ENCODE measurements at regions not wholly inside any gene's neighbourhood (a gene's known extent, or its start where the extent isn't known, plus 50 kb on each side); places are given as distances from the start of the nearest gene placed in this dataset.

- Histone ChIP-seq H4K5ac (ENCODE audit: low read depth, low read length) (no peak overlapping the region), H2BK120ac (ENCODE audit: low read depth, low read length) (no peak overlapping the region), H3K18ac (ENCODE audit: low read depth, low read length) (no peak overlapping the region), H3K23ac (ENCODE audit: low read depth, low read length) (no peak overlapping the region), H3K56ac (ENCODE audit: extremely low read depth, insufficient read depth, low read length) (no peak overlapping the region), H3K4me3 (ENCODE audit: insufficient read depth, low read depth, low read length) (no peak overlapping the region), H3K4ac (ENCODE audit: low read depth, low read length) (no peak overlapping the region; the same call in 1 of the 2 replicates), H2AFZ (replicated peaks; ENCODE audit: low read length, poor library complexity) (no peak overlapping the region), H2BK5ac (ENCODE audit: low read depth, low read length, poor library complexity, severe bottlenecking) (no peak overlapping the region), H3K27ac (ENCODE audit: insufficient read depth, low read length) (no peak overlapping the region), H4K91ac (ENCODE audit: insufficient read depth, low read depth, low read length) (no peak overlapping the region), H3K36me3 (ENCODE audit: control insufficient read depth, insufficient read depth, low read length) (no peaks in the 10 kb centered on the region), H3K14ac (replicated peaks; ENCODE audit: low read depth, low read length) (no peak overlapping the region), H3K4me1 (ENCODE audit: control insufficient read depth, insufficient read depth, low read length) (no peaks in the 10 kb centered on the region), H2AK5ac (ENCODE audit: low read depth, low read length) (no peak overlapping the region), H4K20me1 (ENCODE audit: insufficient read depth, low read length) (no peaks in the 10 kb centered on the region), H3K79me1 (ENCODE audit: low read depth in 1 of 2, low read length in 2 of 2) (no peaks in the 10 kb centered on the region), H2BK15ac (ENCODE audit: low read depth, low read length) (no peak overlapping the region), H3K4me2 (ENCODE audit: low read depth, low read length) (no peak overlapping the region), H3K9ac (ENCODE audit: low read depth, low read length) (no peak overlapping the region), H4K8ac (ENCODE audit: low read depth in 2 of 2, low read length in 2 of 2) (no peak overlapping the region), H2AK9ac (replicated peaks; ENCODE audit: low read depth, low read length, poor library complexity) (no peak overlapping the region), H3K27me3 (ENCODE audit: control insufficient read depth, insufficient read depth, low read length) (peaks cover 14% of the 10 kb centered on the region), H3K9me1 (ENCODE audit: insufficient read depth, low read length) (no peaks in the 10 kb centered on the region), H2BK20ac (ENCODE audit: low read depth, low read length) (no peak overlapping the region), H3K9me3 (ENCODE audit: control insufficient read depth, insufficient read depth, low read length) (no peaks in the 10 kb centered on the region)
- intact Hi-C loops (cut with micrococcal nuclease) (loop anchor here (5.0 to 10.0 kb wide), 4 partner anchors 172 to 992 kb away; partner anchors contain the start of genes RASL11B and SCFD2), in situ Hi-C loops (cut with MboI; ENCODE audit: low sequenced_read_pairs) (loop anchor here (5.0 to 10.0 kb wide), 4 partner anchors 290 to 1850 kb away; partner anchors contain the start of genes FIP1L1 and PDGFRA), dilution Hi-C loops (cut with HindIII; ENCODE audit: low sequenced_read_pairs, unreplicated experiment) (no loop called here)
- DNase-seq (no peak), ATAC-seq (ENCODE audit: low read depth) (no peak)
- TF ChIP-seq MAFK (IDR thresholded peaks at IDR 0.05; ENCODE audit: low read depth, low read length) = no peak
- TF ChIP-seq ELK1 (IDR thresholded peaks at IDR 0.05; ENCODE audit: borderline replicate concordance, low read depth, low read length) = no peak
- TF ChIP-seq RAD21 (IDR thresholded peaks at IDR 0.05; ENCODE audit: low read length) = no peak
- TF ChIP-seq RCOR1 (IDR thresholded peaks at IDR 0.05; ENCODE audit: insufficient replicate concordance, low read length) = no peak
- TF ChIP-seq MXI1 (IDR thresholded peaks at IDR 0.05; ENCODE audit: borderline replicate concordance, low read depth, low read length) = no peak
- no peak for TF ChIP-seq RFX5 (IDR thresholded peaks at IDR 0.05; ENCODE audit: low read depth, low read length)
- no peak for TF ChIP-seq SMC3 (IDR thresholded peaks at IDR 0.05; ENCODE audit: low read depth, low read length)
- TF ChIP-seq BHLHE40 (IDR thresholded peaks at IDR 0.05; ENCODE audit: low read depth, low read length) = no peak
- TF ChIP-seq MAZ (IDR thresholded peaks at IDR 0.05; ENCODE audit: borderline replicate concordance, low read depth, low read length) = no peak
- no peak for TF ChIP-seq CEBPB (IDR thresholded peaks at IDR 0.05; ENCODE audit: low read depth, low read length)
- TF ChIP-seq CTCF (conservative IDR thresholded peaks at IDR 0.05; ENCODE audit: low read depth, low read length) = no peak
- TF ChIP-seq POLR2A (IDR thresholded peaks at IDR 0.05; ENCODE audit: low read depth, low read length) = no peak
- no peak for TF ChIP-seq FOS (IDR thresholded peaks at IDR 0.05; ENCODE audit: low read depth, low read length)
- no peak for TF ChIP-seq USF2 (IDR thresholded peaks at IDR 0.05; ENCODE audit: low read depth, low read length)
- no peak for TF ChIP-seq CHD1 (IDR thresholded peaks at IDR 0.05; ENCODE audit: low read depth, low read length)
- TF ChIP-seq NFE2L2 (IDR thresholded peaks at IDR 0.05; ENCODE audit: low read depth, low read length) = no peak
- ChIA-PET POLR2A (ENCODE audit: unreplicated experiment) (no interaction called here), CTCF (no interaction called here)
- BruUV-seq (replicated peaks) = no TSS peak
- 23% methylated on average over 2 of the region's 4 CpGs; no CpG with 5 or more reads in 1 of the 2 experiments for WGBS, 2 experiments (ENCODE audit: extremely low coverage in 2 of 2, insufficient read length in 1 of 2)
Observed at GRCh38 chr4:52374877-52375276, 284.2 kb downstream of the USP46 start.
